OCI-LY3 (cell line): ENCODE measurements at regions not wholly inside any gene's neighbourhood (a gene's known extent, or its start where the extent isn't known, plus 50 kb on each side); places are given as distances from the start of the nearest gene placed in this dataset.

Source experiments
- CTCF ChIP-seq: fragments of 200-600, 300-600 bp; sonication (generic); IDR thresholded peaks from 2 replicates; pipeline ENCODE4 v1.5.1; 2014; ENCODE audit warnings: antibody characterized with exemption, low read length, low read depth
- EZH2phosphoT487 ChIP-seq: fragments of 200-600 bp; shearing (Covaris generic); IDR thresholded peaks from 2 replicates; pipeline ENCODE4 v1.6.1; 2018; ENCODE audit warnings: antibody characterized with exemption, mixed run types, low read depth

- TF ChIP-seq CTCF: no peak
- TF ChIP-seq EZH2phosphoT487: no peak
Observed at GRCh38 chr6:98687752-98688151, 146.6 kb upstream of the POU3F2 start.
